H9 (cell line): ENCODE measurements at regions not wholly inside any gene's neighbourhood (a gene's known extent, or its start where the extent isn't known, plus 50 kb on each side); places are given as distances from the start of the nearest gene placed in this dataset.

Experiments used
- DNase-seq: peaks from one replicate; pipeline ENCODE4 v3.0.0-alpha.2; 2017
- H2AFZ ChIP-seq: one replicate; pipeline ENCODE4 v1.6.1; 2013; ENCODE audit warnings: mild to moderate bottlenecking, low read length, control low read depth, moderate library complexity
- H2AK5ac ChIP-seq: 2 replicates; pipeline ENCODE4 v1.6.1; 2013; ENCODE audit warnings: low read length, control low read depth, mixed read lengths; ENCODE audit not compliant: insufficient read length
- H2BK120ac ChIP-seq: one replicate; pipeline ENCODE4 v1.6.1; 2013; ENCODE audit warnings: low read depth, mild to moderate bottlenecking, low read length, control low read depth, inconsistent platforms; ENCODE audit not compliant: poor library complexity, severe bottlenecking
- H2BK12ac ChIP-seq: 2 replicates; pipeline ENCODE4 v1.6.1; 2013; ENCODE audit warnings: low read length, control low read depth, mixed read lengths, low read depth; ENCODE audit not compliant: insufficient read length
- H2BK15ac ChIP-seq: 2 replicates; pipeline ENCODE4 v1.6.1; 2013; ENCODE audit warnings: low read depth, low read length, control low read depth
- H2BK20ac ChIP-seq: one replicate; pipeline ENCODE4 v1.6.1; 2013; ENCODE audit warnings: low read depth, mild to moderate bottlenecking, low read length, control low read depth, inconsistent platforms; ENCODE audit not compliant: poor library complexity, severe bottlenecking
- H2BK5ac ChIP-seq: 2 replicates; pipeline ENCODE4 v1.6.1; 2013; ENCODE audit warnings: low read length, control low read depth, mixed read lengths; ENCODE audit not compliant: insufficient read length
- H3K14ac ChIP-seq: 2 replicates; pipeline ENCODE4 v1.6.1; 2013; ENCODE audit warnings: low read length, control low read depth; ENCODE audit not compliant: insufficient read depth
- H3K18ac ChIP-seq: 2 replicates; pipeline ENCODE4 v1.6.1; 2013; ENCODE audit warnings: low read depth, mild to moderate bottlenecking, mixed read lengths, low read length, control low read depth; ENCODE audit not compliant: insufficient read length
- H3K23ac ChIP-seq: 2 replicates; pipeline ENCODE4 v1.6.1; 2013; ENCODE audit warnings: low read length, control low read depth, mixed read lengths, low read depth; ENCODE audit not compliant: insufficient read length
- H3K23me2 ChIP-seq: 2 replicates; pipeline ENCODE4 v1.6.1; 2013; ENCODE audit warnings: low read depth, mild to moderate bottlenecking, mixed read lengths, low read length, control low read depth; ENCODE audit not compliant: insufficient read length, poor library complexity, severe bottlenecking
- H3K27ac ChIP-seq: 2 replicates; pipeline ENCODE4 v1.5.1; 2013; ENCODE audit warnings: low read length, control low read depth, mixed read lengths, low read depth; ENCODE audit not compliant: insufficient read length
- H3K27me3 ChIP-seq: 2 replicates; pipeline ENCODE4 v1.6.1; 2013; ENCODE audit warnings: low read length, control low read depth, inconsistent platforms; ENCODE audit not compliant: insufficient read depth
- H3K4ac ChIP-seq: 2 replicates; pipeline ENCODE4 v1.6.1; 2013; ENCODE audit warnings: low read depth, mild to moderate bottlenecking, control low read depth, inconsistent platforms, low read length, moderate library complexity
- H3K4me1 ChIP-seq: 2 replicates; pipeline ENCODE4 v1.6.1; 2013; ENCODE audit warnings: low read length, control low read depth, inconsistent platforms; ENCODE audit not compliant: insufficient read depth
- H3K4me2 ChIP-seq: 2 replicates; pipeline ENCODE4 v1.6.1; 2013; ENCODE audit warnings: low read length, control low read depth, mixed read lengths; ENCODE audit not compliant: insufficient read length, insufficient read depth
- H3K56ac ChIP-seq: 2 replicates; pipeline ENCODE4 v1.6.1; 2013; ENCODE audit warnings: low read depth, mild to moderate bottlenecking, mixed read lengths, low read length, control low read depth; ENCODE audit not compliant: insufficient read length
- H3K79me1 ChIP-seq: 2 replicates; pipeline ENCODE4 v1.6.1; 2013; ENCODE audit warnings: low read depth, mild to moderate bottlenecking, moderate library complexity, low read length, control low read depth, inconsistent platforms; ENCODE audit not compliant: insufficient read depth, poor library complexity, severe bottlenecking
- H3K79me2 ChIP-seq: 2 replicates; pipeline ENCODE4 v1.6.1; 2013; ENCODE audit warnings: low read length, control low read depth, inconsistent platforms; ENCODE audit not compliant: insufficient read depth
- H3K9ac ChIP-seq: 2 replicates; pipeline ENCODE4 v1.6.1; 2013; ENCODE audit warnings: low read length, control low read depth, mixed read lengths; ENCODE audit not compliant: insufficient read length; ENCODE audit errors: extremely low read depth
- H3K9me3 ChIP-seq: one replicate; pipeline ENCODE4 v1.6.1; 2013; ENCODE audit warnings: low read depth, low read length, inconsistent platforms; ENCODE audit not compliant: control insufficient read depth
- H3T11ph ChIP-seq: one replicate; pipeline ENCODE4 v1.6.1; 2013; ENCODE audit warnings: mild to moderate bottlenecking, low read length, control low read depth, inconsistent platforms
- H4K20me1 ChIP-seq: one replicate; pipeline ENCODE4 v1.6.1; 2013; ENCODE audit not compliant: control insufficient read depth, insufficient read length, insufficient read depth
- H4K5ac ChIP-seq: 2 replicates; pipeline ENCODE4 v1.6.1; 2013; ENCODE audit warnings: low read depth, mild to moderate bottlenecking, mixed read lengths, low read length, control low read depth; ENCODE audit not compliant: insufficient read length
- H4K8ac ChIP-seq: replicated peaks from 2 replicates; pipeline ENCODE4 v1.6.1; 2013; ENCODE audit warnings: low read length, control low read depth, mixed read lengths, low read depth; ENCODE audit not compliant: insufficient read length
- H4K91ac ChIP-seq: 2 replicates; pipeline ENCODE4 v1.6.1; 2013; ENCODE audit warnings: low read depth, mild to moderate bottlenecking, moderate library complexity, mixed read lengths, low read length, control low read depth; ENCODE audit not compliant: insufficient read length
- H3K27ac Mint-ChIP-seq, 3 experiments: 2 replicates in 2 of 3; 3 replicates in 1 of 3; pipeline ENCODE4 v1.8.0; 2020 to 2021; ENCODE audit warnings: mixed read lengths in 3 of 3, mild to moderate bottlenecking in 1 of 3, moderate library complexity in 1 of 3
- H3K27me3 Mint-ChIP-seq: 2 replicates; pipeline ENCODE4 v1.8.0; 2021; ENCODE audit warnings: low read depth, mild to moderate bottlenecking, moderate library complexity, mixed read lengths
- H3K36me3 Mint-ChIP-seq, 3 experiments: 2 replicates in 2 of 3; 3 replicates in 1 of 3; pipeline ENCODE4 v1.8.0; 2020 to 2021; ENCODE audit warnings: low read depth in 3 of 3, mixed read lengths in 3 of 3; ENCODE audit not compliant: insufficient read depth in 1 of 3
- H3K4me1 Mint-ChIP-seq, 2 experiments: 2 replicates each; pipeline ENCODE4 v1.8.0; 2020; ENCODE audit warnings: mixed read lengths in 2 of 2
- H3K4me3 Mint-ChIP-seq, 2 experiments: 2 replicates in 1 of 2; 3 replicates in 1 of 2; pipeline ENCODE4 v1.8.0; 2020 to 2021; ENCODE audit warnings: mild to moderate bottlenecking in 2 of 2, mixed read lengths in 2 of 2, moderate library complexity in 1 of 2
- H3K9me3 Mint-ChIP-seq, 2 experiments: 2 replicates in 1 of 2; 3 replicates in 1 of 2; pipeline ENCODE4 v1.8.0; 2020; ENCODE audit warnings: mild to moderate bottlenecking in 2 of 2, mixed read lengths in 2 of 2, moderate library complexity in 1 of 2
- CTCF ChIP-seq: fragments of 200-600 bp; sonication (generic); conservative IDR thresholded peaks from 3 replicates; pipeline ENCODE4 v1.8.0; 2021; ENCODE audit warnings: antibody characterized with exemption, mild to moderate bottlenecking
- WGBS: extraction: QIAGEN DNeasy Blood & Tissue Kit; methylation state at CpG from one replicate; pipeline ENCODE4 v1.1.7; 2013; ENCODE audit warnings: missing lambda C conversion rate, low lambda C conversion rate, mixed read lengths; ENCODE audit not compliant: insufficient read length; ENCODE audit errors: extremely low coverage; 5-methylcytosine and 5-hydroxymethylcytosine counted together

DNA sequence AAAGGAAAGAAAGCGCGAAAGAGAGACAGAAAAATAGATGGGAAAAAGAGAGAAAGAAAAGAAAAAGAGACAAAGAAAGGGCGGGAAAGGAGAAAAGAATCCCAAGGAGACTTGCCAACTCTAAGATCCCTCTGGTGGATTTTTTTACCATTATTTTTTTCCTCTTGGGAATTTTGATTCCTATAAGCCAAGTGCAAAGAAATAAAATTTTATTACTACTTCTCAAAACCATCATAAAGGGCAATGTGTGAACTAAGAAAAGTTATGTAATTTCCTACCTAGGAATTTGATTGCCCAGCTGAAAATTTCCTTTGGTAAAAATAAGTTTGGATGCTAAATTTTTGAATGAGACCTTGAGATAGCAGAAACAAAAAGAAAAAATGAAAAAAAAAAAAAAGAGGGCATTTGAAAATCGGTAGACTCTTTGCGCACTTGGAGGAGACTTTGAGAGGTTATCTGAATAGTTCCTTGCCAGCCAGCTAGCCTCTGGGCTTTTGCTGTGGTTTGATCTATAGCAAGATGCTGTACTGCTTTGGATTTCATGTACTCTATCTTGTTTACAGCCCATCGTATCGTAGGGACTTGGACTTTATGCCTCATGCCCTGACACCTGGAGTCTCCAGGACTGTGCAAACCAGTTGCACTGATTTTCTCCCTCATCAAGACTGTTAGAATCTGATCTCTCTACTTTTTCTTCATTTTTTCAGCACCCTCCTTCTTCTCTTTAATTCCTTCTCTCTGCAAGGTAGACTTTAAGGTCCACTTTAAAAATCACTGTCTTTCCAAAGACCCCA is 535.4 kb upstream of the MKI67 start:
- no peaks in the 10 kb centered on the region for H3K9me3 ChIP-seq
- H2BK12ac ChIP-seq, result no peak overlapping the region
- H3K56ac ChIP-seq, result no peak overlapping the region
- no peak overlapping the region for H3K27ac ChIP-seq
- H3K27me3 ChIP-seq, result no peaks in the 10 kb centered on the region
- no peak for TF ChIP-seq CTCF
- H3T11ph ChIP-seq, result no peak overlapping the region
- no peak overlapping the region for H4K91ac ChIP-seq
- no peak overlapping the region for H3K18ac ChIP-seq
- H3K23me2 ChIP-seq, result no peaks in the 10 kb centered on the region
- no peak overlapping the region for H2AFZ ChIP-seq
- Mint-ChIP-seq H3K36me3 (peaks cover 0 to 11% (median 0%) of the 10 kb centered on the region in 3 experiments; a peak in 2 of 7 replicates), H3K27ac (no peak overlapping the region; a peak in 1 of 7 replicates), H3K4me1 (peaks cover 8 to 11% of the 10 kb centered on the region in 2 experiments), H3K9me3 (peaks cover 9 to 10% of the 10 kb centered on the region in 2 experiments), H3K4me3 (no peak overlapping the region; a peak in 1 of 5 replicates), H3K27me3 (no peaks in the 10 kb centered on the region)
- H3K79me1 ChIP-seq, result no peaks in the 10 kb centered on the region
- no peak overlapping the region for H3K9ac ChIP-seq
- no peak overlapping the region for H2AK5ac ChIP-seq
- H3K79me2 ChIP-seq, result no peaks in the 10 kb centered on the region
- H3K4me1 ChIP-seq, result no peaks in the 10 kb centered on the region
- no peak overlapping the region for H4K5ac ChIP-seq
- DNase-seq, result no peak
- no peak overlapping the region for H2BK5ac ChIP-seq
- H3K4me2 ChIP-seq, result no peak overlapping the region
- H2BK15ac ChIP-seq, result no peak overlapping the region
- H3K14ac ChIP-seq, result no peak overlapping the region
- no peak overlapping the region for H3K23ac ChIP-seq
- no peak overlapping the region for H2BK20ac ChIP-seq
- no CpG with 5 or more reads among the region's 7 CpGs for WGBS
- H2BK120ac ChIP-seq, result no peak overlapping the region
- H3K4ac ChIP-seq, result no peak overlapping the region
- H4K8ac ChIP-seq, result no peak overlapping the region
- no peaks in the 10 kb centered on the region for H4K20me1 ChIP-seq
